NCI-H1694 (cell line): ENCODE measurements at regions not wholly inside any gene's neighbourhood (a gene's known extent, or its start where the extent isn't known, plus 50 kb on each side); places are given as distances from the start of the nearest gene placed in this dataset.
"Not testable (repeated sequence)": the region's sequence is repeated elsewhere in the genome, so short reads cannot be mapped to it uniquely, and the experiment has no call there.

Experiments used
- DNase-seq: peaks from one replicate; lab custom pipeline; 2025; lab: John Stamatoyannopoulos, UW

- DNase-seq, result no peak
Observed at GRCh38 chr5:57893926-57894325, 411.3 kb upstream of the ACTBL2 start.

- DNase-seq, result no peak
Observed at GRCh38 chr5:57891443-57891842, 408.8 kb upstream of the ACTBL2 start.

- DNase-seq, result no peak
Observed at GRCh38 chr5:57889558-57889957, 406.9 kb upstream of the ACTBL2 start.

- DNase-seq, result peak; percentile 27
Observed at GRCh38 chr5:57887851-57888621, 405.4 kb upstream of the ACTBL2 start.

GRCh38 chr5:57884346-57885102 is 401.9 kb upstream of the ACTBL2 start:
- no peak for DNase-seq

GRCh38 chr5:57880216-57880615 is 397.6 kb upstream of the ACTBL2 start:
- DNase-seq, result no peak

GRCh38 chr5:57878301-57878722 is 395.7 kb upstream of the ACTBL2 start:
- DNase-seq, result no peak

GRCh38 chr5:57871496-57871895 is 388.9 kb upstream of the ACTBL2 start:
- no peak for DNase-seq

GRCh38 chr5:57870267-57870666 is 387.7 kb upstream of the ACTBL2 start:
- DNase-seq, result not testable (repeated sequence)

- DNase-seq, result no peak
Observed at GRCh38 chr5:57863661-57864060, 381.1 kb upstream of the ACTBL2 start.

GRCh38 chr5:57862942-57863341 is 380.3 kb upstream of the ACTBL2 start:
- no peak for DNase-seq

GRCh38 chr5:57862471-57862911 is 379.9 kb upstream of the ACTBL2 start:
- peak; percentile 18 for DNase-seq

- DNase-seq, result no peak
Observed at GRCh38 chr5:57859626-57860025, 377.0 kb upstream of the ACTBL2 start.

GRCh38 chr5:57858905-57859304 is 376.3 kb upstream of the ACTBL2 start:
- DNase-seq, result no peak

- no peak for DNase-seq
Observed at GRCh38 chr5:57857696-57858095, 375.1 kb upstream of the ACTBL2 start.

- DNase-seq, result no peak
Observed at GRCh38 chr5:57855831-57856230, 373.2 kb upstream of the ACTBL2 start.

GRCh38 chr5:57853929-57854697 is 371.5 kb upstream of the ACTBL2 start:
- DNase-seq, result no peak

GRCh38 chr5:57850109-57850508 is 367.5 kb upstream of the ACTBL2 start:
- no peak for DNase-seq

- no peak for DNase-seq
Observed at GRCh38 chr5:57845025-57845424, 362.4 kb upstream of the ACTBL2 start.

- no peak for DNase-seq
Observed at GRCh38 chr5:57844410-57844809, 361.8 kb upstream of the ACTBL2 start.

GRCh38 chr5:57843059-57843367 is 360.4 kb upstream of the ACTBL2 start:
- DNase-seq, result no peak

GRCh38 chr5:57842364-57843058 is 359.9 kb upstream of the ACTBL2 start:
- DNase-seq, result no peak
